ENCODE measurements at regions not wholly inside any gene's neighbourhood (a gene's known extent, or its start where the extent isn't known, plus 50 kb on each side); places are given as distances from the start of the nearest gene placed in this dataset.

DNA sequence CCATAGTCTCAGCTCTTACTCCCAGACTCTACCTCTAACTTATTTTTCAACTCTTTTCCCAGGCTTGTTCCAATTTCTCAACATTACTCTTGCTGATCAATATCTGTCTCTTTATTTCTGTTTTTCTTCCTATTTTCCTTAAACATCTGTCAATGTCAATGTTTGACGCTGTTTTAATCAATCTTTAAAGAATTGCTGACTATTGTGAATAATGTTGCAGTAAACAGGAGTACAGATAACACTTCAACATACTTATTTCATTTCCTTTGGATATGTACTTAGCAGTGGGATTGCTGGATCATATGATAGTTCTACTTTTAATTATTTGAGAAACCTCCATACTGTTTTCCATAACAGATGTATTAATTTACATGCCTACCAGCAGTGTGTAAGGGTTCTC lies 229.0 kb downstream of the TRIM36 start:
- TF ChIP-seq, protein P1, sequence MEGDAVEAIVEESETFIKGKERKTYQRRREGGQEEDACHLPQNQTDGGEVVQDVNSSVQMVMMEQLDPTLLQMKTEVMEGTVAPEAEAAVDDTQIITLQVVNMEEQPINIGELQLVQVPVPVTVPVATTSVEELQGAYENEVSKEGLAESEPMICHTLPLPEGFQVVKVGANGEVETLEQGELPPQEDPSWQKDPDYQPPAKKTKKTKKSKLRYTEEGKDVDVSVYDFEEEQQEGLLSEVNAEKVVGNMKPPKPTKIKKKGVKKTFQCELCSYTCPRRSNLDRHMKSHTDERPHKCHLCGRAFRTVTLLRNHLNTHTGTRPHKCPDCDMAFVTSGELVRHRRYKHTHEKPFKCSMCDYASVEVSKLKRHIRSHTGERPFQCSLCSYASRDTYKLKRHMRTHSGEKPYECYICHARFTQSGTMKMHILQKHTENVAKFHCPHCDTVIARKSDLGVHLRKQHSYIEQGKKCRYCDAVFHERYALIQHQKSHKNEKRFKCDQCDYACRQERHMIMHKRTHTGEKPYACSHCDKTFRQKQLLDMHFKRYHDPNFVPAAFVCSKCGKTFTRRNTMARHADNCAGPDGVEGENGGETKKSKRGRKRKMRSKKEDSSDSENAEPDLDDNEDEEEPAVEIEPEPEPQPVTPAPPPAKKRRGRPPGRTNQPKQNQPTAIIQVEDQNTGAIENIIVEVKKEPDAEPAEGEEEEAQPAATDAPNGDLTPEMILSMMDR (conservative IDR thresholded peaks at IDR 0.05; ENCODE audit: low read depth, low read length): no peak
- TF ChIP-seq EZH2 (IDR thresholded peaks at IDR 0.05; ENCODE audit: borderline replicate concordance, low read depth, low read length, poor library complexity, severe bottlenecking): no peak

Measured in A673 (cell line).